Liver (tissue), 8 donors: ENCODE measurements at regions not wholly inside any gene's neighbourhood (a gene's known extent, or its start where the extent isn't known, plus 50 kb on each side); places are given as distances from the start of the nearest gene placed in this dataset.

Experiments used
- DNase-seq: peaks from one replicate; pipeline ENCODE4 v3.0.0-alpha.2; 2017; ENCODE audit warnings: low spot score
- H3K27ac ChIP-seq, 2 donors: one replicate each; pipeline ENCODE4 v1.7.0; 2013; ENCODE audit warnings: inconsistent platforms in 2 of 2, low read length in 2 of 2, control low read depth in 1 of 2, low read depth in 1 of 2, mild to moderate bottlenecking in 1 of 2
- H3K27me3 ChIP-seq, 4 donors: one replicate each; pipeline versions ENCODE4 v1.6.1 to v1.7.0; 2013; ENCODE audit warnings: low read length in 3 of 4, inconsistent platforms in 1 of 4, mild to moderate bottlenecking in 1 of 4, moderate library complexity in 1 of 4; ENCODE audit not compliant: control insufficient read depth in 4 of 4, insufficient read depth in 4 of 4
- H3K36me3 ChIP-seq, 4 donors: one replicate each; pipeline versions ENCODE4 v1.6.1 to v1.7.0; 2013; ENCODE audit warnings: low read length in 3 of 4, mild to moderate bottlenecking in 3 of 4, low read depth in 1 of 4, moderate library complexity in 1 of 4; ENCODE audit not compliant: control insufficient read depth in 4 of 4, insufficient read depth in 3 of 4
- H3K4me1 ChIP-seq, 4 donors: one replicate each; pipeline versions ENCODE4 v1.6.1 to v1.7.0; 2013; ENCODE audit warnings: low read length in 3 of 4, mild to moderate bottlenecking in 3 of 4, moderate library complexity in 1 of 4; ENCODE audit not compliant: control insufficient read depth in 4 of 4, insufficient read depth in 4 of 4
- H3K4me3 ChIP-seq, 3 donors: one replicate each; pipeline versions ENCODE4 v1.6.1 to v1.7.0; 2013; ENCODE audit warnings: low read length in 3 of 3, control low read depth in 1 of 3, low read depth in 1 of 3, mild to moderate bottlenecking in 1 of 3
- H3K9ac ChIP-seq, 2 donors: one replicate each; pipeline ENCODE4 v1.7.0; 2013; ENCODE audit warnings: low read length in 2 of 2, mild to moderate bottlenecking in 2 of 2, moderate library complexity in 2 of 2, control low read depth in 1 of 2, low read depth in 1 of 2
- H3K9me3 ChIP-seq, 4 donors: one replicate each; pipeline versions ENCODE4 v1.6.1 to v1.7.0; 2013; ENCODE audit warnings: low read length in 3 of 4; ENCODE audit not compliant: control insufficient read depth in 4 of 4
- ATF3 ChIP-seq: IDR thresholded peaks from 2 replicates; pipeline ENCODE4 v1.6.1; 2016; ENCODE audit warnings: antibody characterized with exemption
- CTCF ChIP-seq: fragments of 150-350 bp; IDR thresholded peaks from 2 replicates; pipeline ENCODE4 v1.5.1; 2017; ENCODE audit warnings: improper control_type of control experiment, low read depth, low read length; ENCODE audit not compliant: missing input control
- EGR1 ChIP-seq, 2 donors: IDR thresholded peaks; 2 replicates each; pipeline ENCODE4 v1.6.1; 2016 to 2018; ENCODE audit warnings: antibody characterized with exemption in 2 of 2, low read depth in 2 of 2
- FOXA1 ChIP-seq: IDR thresholded peaks from 2 replicates; pipeline ENCODE4 v1.6.1; 2016; ENCODE audit warnings: antibody characterized with exemption
- FOXA2 ChIP-seq: IDR thresholded peaks from 2 replicates; pipeline ENCODE4 v1.6.1; 2016; ENCODE audit warnings: antibody characterized with exemption
- GABPA ChIP-seq, 2 donors: IDR thresholded peaks in 1 of 2; conservative IDR thresholded peaks in 1 of 2; 2 replicates each; pipeline ENCODE4 v1.6.1; 2016; ENCODE audit warnings: antibody characterized with exemption in 2 of 2, mild to moderate bottlenecking in 1 of 2, moderate library complexity in 1 of 2
- HNF4A ChIP-seq, 2 donors: conservative IDR thresholded peaks; 2 replicates each; pipeline ENCODE4 v1.6.1; 2016; ENCODE audit warnings: antibody characterized with exemption in 2 of 2, mild to moderate bottlenecking in 2 of 2
- HNF4G ChIP-seq: IDR thresholded peaks from 2 replicates; pipeline ENCODE4 v1.6.1; 2016; ENCODE audit warnings: antibody characterized with exemption
- JUND ChIP-seq, 2 donors: IDR thresholded peaks; 2 replicates each; pipeline ENCODE4 v1.6.1; 2016; ENCODE audit warnings: antibody characterized with exemption in 2 of 2
- MAX ChIP-seq: IDR thresholded peaks from 2 replicates; pipeline ENCODE4 v1.6.1; 2016; ENCODE audit warnings: antibody characterized with exemption
- NR2F2 ChIP-seq: IDR thresholded peaks from 2 replicates; pipeline ENCODE4 v1.6.1; 2016; ENCODE audit warnings: antibody characterized with exemption
- RAD21 ChIP-seq, 2 donors: IDR thresholded peaks; 2 replicates each; pipeline ENCODE4 v1.6.1; 2016; ENCODE audit warnings: antibody characterized with exemption in 2 of 2, mild to moderate bottlenecking in 2 of 2
- REST ChIP-seq: IDR thresholded peaks from 2 replicates; pipeline ENCODE4 v1.6.1; 2016; ENCODE audit warnings: antibody characterized with exemption, mild to moderate bottlenecking
- RXRA ChIP-seq, 2 donors: IDR thresholded peaks; 2 replicates each; pipeline ENCODE4 v1.6.1; 2017 to 2018; ENCODE audit warnings: antibody characterized with exemption in 2 of 2, mild to moderate bottlenecking in 1 of 2
- SP1 ChIP-seq: IDR thresholded peaks from 2 replicates; pipeline ENCODE4 v1.6.1; 2018; ENCODE audit warnings: antibody characterized with exemption, mild to moderate bottlenecking
- TAF1 ChIP-seq: conservative IDR thresholded peaks from 2 replicates; pipeline ENCODE4 v1.6.1; 2016; ENCODE audit warnings: antibody characterized with exemption, mild to moderate bottlenecking
- YY1 ChIP-seq: IDR thresholded peaks from 2 replicates; pipeline ENCODE4 v1.6.1; 2016; ENCODE audit warnings: antibody characterized with exemption, mild to moderate bottlenecking
- ZBTB33 ChIP-seq: IDR thresholded peaks from 2 replicates; pipeline ENCODE4 v1.6.1; 2016; ENCODE audit warnings: antibody characterized with exemption
- WGBS: extraction: QIAGEN DNeasy Blood & Tissue Kit; methylation state at CpG from one replicate; pipeline ENCODE4 v1.1.7; 2013; 5-methylcytosine and 5-hydroxymethylcytosine counted together
- donor health status: healthy.
- donor health status: healthy.
- donor health status: healthy.
- donor health status: healthy.
- donor health status: healthy.

- no peak for TF ChIP-seq CTCF
Measured at GRCh38 chr9:78919701-78920100, 622.8 kb downstream of the PSAT1 start (continued).

- DNase-seq = no peak
- H3K27me3 ChIP-seq = no peaks in the 10 kb centered on the region
- TF ChIP-seq FOXA2 (no peak), MAX (no peak), RXRA (IDR thresholded peaks at IDR 0.05) (peak in 1 of 2 donors; percentile 6)
- H3K9me3 ChIP-seq = no peaks in the 10 kb centered on the region
- H3K9ac ChIP-seq = no peak overlapping the region
- H3K27ac ChIP-seq = no peak overlapping the region
- H3K4me1 ChIP-seq = no peaks in the 10 kb centered on the region
- 59% methylated on average over 2 of the region's 2 CpGs for WGBS
- H3K36me3 ChIP-seq = no peaks in the 10 kb centered on the region
- no peak overlapping the region for H3K4me3 ChIP-seq
Measured at GRCh38 chr9:78921341-78921740, 624.4 kb downstream of the PSAT1 start.

GRCh38 chr9:78923966-78924659 lies 627.2 kb downstream of the PSAT1 start:
- WGBS = 38% methylated on average over 1 of the region's 1 CpG
- no peaks in the 10 kb centered on the region for H3K27me3 ChIP-seq
- no peaks in the 10 kb centered on the region for H3K9me3 ChIP-seq
- no peak overlapping the region for H3K27ac ChIP-seq
- H3K9ac ChIP-seq = no peak overlapping the region
- H3K4me3 ChIP-seq = no peak overlapping the region
- TF ChIP-seq REST = no peak
- TF ChIP-seq HNF4A (conservative IDR thresholded peaks at IDR 0.05) = no peak
- TF ChIP-seq MAX = no peak
- no peak for TF ChIP-seq NR2F2
- TF ChIP-seq RXRA (IDR thresholded peaks at IDR 0.05) = no peak
- TF ChIP-seq RAD21 (IDR thresholded peaks at IDR 0.05) = no peak
- no peak for TF ChIP-seq ATF3
- no peak for TF ChIP-seq HNF4G
- no peak for TF ChIP-seq EGR1 (IDR thresholded peaks at IDR 0.05; ENCODE audit: low read depth in 2 of 2)
- TF ChIP-seq YY1 = no peak
- no peak for TF ChIP-seq JUND (IDR thresholded peaks at IDR 0.05)
- no peak for TF ChIP-seq TAF1
- TF ChIP-seq SP1 = no peak
- TF ChIP-seq FOXA2 = no peak
- TF ChIP-seq ZBTB33 = no peak
- TF ChIP-seq GABPA (IDR thresholded peaks at IDR 0.05 in 1 of 2, conservative IDR thresholded peaks at IDR 0.05 in 1 of 2) = no peak
- no peak for TF ChIP-seq FOXA1
- no peak for TF ChIP-seq CTCF
- DNase-seq = no peak
- no peaks in the 10 kb centered on the region for H3K36me3 ChIP-seq
- no peaks in the 10 kb centered on the region for H3K4me1 ChIP-seq
